Suppressor macrophage (primary cell): ENCODE measurements at regions not wholly inside any gene's neighbourhood (a gene's known extent, or its start where the extent isn't known, plus 50 kb on each side); places are given as distances from the start of the nearest gene placed in this dataset.
"Not testable (repeated sequence)": the region's sequence is repeated elsewhere in the genome, so short reads cannot be mapped to it uniquely, and the experiment has no call there.

ENCODE experiments used
- DNase-seq, 4 experiments: peaks; one replicate each; pipeline ENCODE4 v3.0.0-alpha.2; 2020 to 2022

GRCh38 chr6:21855811-21856455 is 262.4 kb downstream of the SOX4 start:
- DNase-seq: peak; percentile 32 to 62 (median 50)

- peak in 3 of 4 experiments; percentile 11 to 37 (median 15) for DNase-seq
These were observed 262.9 kb downstream of the SOX4 start for GRCh38 chr6:21856456-21856825.

GRCh38 chr6:21856844-21857243 is 263.3 kb downstream of the SOX4 start:
- peak in 3 of 4 experiments; percentile 22 to 41 (median 41) for DNase-seq

GRCh38 chr6:21858076-21858475 is 264.5 kb downstream of the SOX4 start:
- no peak for DNase-seq

GRCh38 chr6:21859193-21859735 is 265.7 kb downstream of the SOX4 start:
- no peak for DNase-seq

- DNase-seq: no peak
These were observed 268.4 kb downstream of the SOX4 start for GRCh38 chr6:21861942-21862341.

GRCh38 chr6:21864206-21864605 is 270.7 kb downstream of the SOX4 start:
- no peak for DNase-seq

GRCh38 chr6:21868226-21868625 is 274.7 kb downstream of the SOX4 start:
- DNase-seq: no peak

GRCh38 chr6:21869085-21869771 is 275.7 kb downstream of the SOX4 start:
- DNase-seq: no peak

- DNase-seq: no peak
These were observed 276.7 kb downstream of the SOX4 start for GRCh38 chr6:21870076-21870730.

- no peak for DNase-seq
These were observed 278.3 kb downstream of the SOX4 start for GRCh38 chr6:21871831-21872230.

GRCh38 chr6:21872749-21873148 is 279.2 kb downstream of the SOX4 start:
- no peak for DNase-seq

- no peak for DNase-seq
These were observed 280.0 kb downstream of the SOX4 start for GRCh38 chr6:21873562-21873961.

- DNase-seq: no peak
These were observed 280.8 kb downstream of the SOX4 start for GRCh38 chr6:21874372-21874771.

- not testable (repeated sequence) for DNase-seq
These were observed 283.5 kb downstream of the SOX4 start for GRCh38 chr6:21877037-21877436.

GRCh38 chr6:21880249-21880648 is 286.7 kb downstream of the SOX4 start:
- not testable (repeated sequence) for DNase-seq

- no peak for DNase-seq
These were observed 288.5 kb downstream of the SOX4 start for GRCh38 chr6:21881969-21882465.

GRCh38 chr6:21883595-21884328 is 290.2 kb downstream of the SOX4 start:
- DNase-seq: no peak

- no peak for DNase-seq
These were observed 291.6 kb downstream of the SOX4 start for GRCh38 chr6:21885111-21885510.

GRCh38 chr6:21885532-21886114 is 292.1 kb downstream of the SOX4 start:
- no peak for DNase-seq

- DNase-seq: no peak
These were observed 293.1 kb downstream of the SOX4 start for GRCh38 chr6:21886542-21887151.
